HL-60 (cell line): ENCODE measurements at regions not wholly inside any gene's neighbourhood (a gene's known extent, or its start where the extent isn't known, plus 50 kb on each side); places are given as distances from the start of the nearest gene placed in this dataset.

Source experiments
- GABPA ChIP-seq: IDR thresholded peaks from 2 replicates; pipeline ENCODE4 v1.6.1; 2012; ENCODE audit warnings: low read depth
- POLR2AphosphoS5 ChIP-seq: IDR thresholded peaks from 2 replicates; pipeline ENCODE4 v1.6.1; 2012; ENCODE audit warnings: low read depth
- TF ChIP-seq, protein P1 (sequence below): IDR thresholded peaks from one replicate; pipeline ENCODE4 v1.5.1; 2011; ENCODE audit warnings: low read length, control low read depth, inconsistent platforms; ENCODE audit not compliant: insufficient read depth
- TF ChIP-seq, protein P2 (sequence below): IDR thresholded peaks from 2 replicates; pipeline ENCODE4 v1.6.1; 2012; ENCODE audit warnings: low read depth; ENCODE audit not compliant: insufficient replicate concordance

DNA sequence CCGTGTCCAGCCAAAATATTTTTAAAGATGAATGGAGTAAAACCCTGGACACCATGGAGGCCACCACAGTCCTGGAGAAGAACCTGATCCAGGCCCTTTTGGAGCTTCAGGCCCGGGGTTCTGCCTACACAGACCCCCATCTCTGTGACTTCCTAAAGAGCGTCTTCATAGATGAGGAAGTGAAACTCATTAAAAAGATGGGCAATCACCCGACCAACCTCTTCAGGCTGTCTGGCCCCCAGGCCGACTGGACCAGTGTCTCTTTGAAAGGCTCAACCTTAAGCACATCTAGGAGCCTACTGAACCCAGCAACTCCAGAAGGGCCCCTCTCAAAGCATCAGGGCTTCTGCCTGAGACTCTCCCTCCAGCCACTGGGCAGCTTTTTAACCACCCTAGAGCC is 107.9 kb upstream of the FAM174B start:
- TF ChIP-seq, protein P1, sequence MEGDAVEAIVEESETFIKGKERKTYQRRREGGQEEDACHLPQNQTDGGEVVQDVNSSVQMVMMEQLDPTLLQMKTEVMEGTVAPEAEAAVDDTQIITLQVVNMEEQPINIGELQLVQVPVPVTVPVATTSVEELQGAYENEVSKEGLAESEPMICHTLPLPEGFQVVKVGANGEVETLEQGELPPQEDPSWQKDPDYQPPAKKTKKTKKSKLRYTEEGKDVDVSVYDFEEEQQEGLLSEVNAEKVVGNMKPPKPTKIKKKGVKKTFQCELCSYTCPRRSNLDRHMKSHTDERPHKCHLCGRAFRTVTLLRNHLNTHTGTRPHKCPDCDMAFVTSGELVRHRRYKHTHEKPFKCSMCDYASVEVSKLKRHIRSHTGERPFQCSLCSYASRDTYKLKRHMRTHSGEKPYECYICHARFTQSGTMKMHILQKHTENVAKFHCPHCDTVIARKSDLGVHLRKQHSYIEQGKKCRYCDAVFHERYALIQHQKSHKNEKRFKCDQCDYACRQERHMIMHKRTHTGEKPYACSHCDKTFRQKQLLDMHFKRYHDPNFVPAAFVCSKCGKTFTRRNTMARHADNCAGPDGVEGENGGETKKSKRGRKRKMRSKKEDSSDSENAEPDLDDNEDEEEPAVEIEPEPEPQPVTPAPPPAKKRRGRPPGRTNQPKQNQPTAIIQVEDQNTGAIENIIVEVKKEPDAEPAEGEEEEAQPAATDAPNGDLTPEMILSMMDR: no peak
- TF ChIP-seq POLR2AphosphoS5: no peak
- TF ChIP-seq GABPA: no peak
- TF ChIP-seq, protein P2, sequence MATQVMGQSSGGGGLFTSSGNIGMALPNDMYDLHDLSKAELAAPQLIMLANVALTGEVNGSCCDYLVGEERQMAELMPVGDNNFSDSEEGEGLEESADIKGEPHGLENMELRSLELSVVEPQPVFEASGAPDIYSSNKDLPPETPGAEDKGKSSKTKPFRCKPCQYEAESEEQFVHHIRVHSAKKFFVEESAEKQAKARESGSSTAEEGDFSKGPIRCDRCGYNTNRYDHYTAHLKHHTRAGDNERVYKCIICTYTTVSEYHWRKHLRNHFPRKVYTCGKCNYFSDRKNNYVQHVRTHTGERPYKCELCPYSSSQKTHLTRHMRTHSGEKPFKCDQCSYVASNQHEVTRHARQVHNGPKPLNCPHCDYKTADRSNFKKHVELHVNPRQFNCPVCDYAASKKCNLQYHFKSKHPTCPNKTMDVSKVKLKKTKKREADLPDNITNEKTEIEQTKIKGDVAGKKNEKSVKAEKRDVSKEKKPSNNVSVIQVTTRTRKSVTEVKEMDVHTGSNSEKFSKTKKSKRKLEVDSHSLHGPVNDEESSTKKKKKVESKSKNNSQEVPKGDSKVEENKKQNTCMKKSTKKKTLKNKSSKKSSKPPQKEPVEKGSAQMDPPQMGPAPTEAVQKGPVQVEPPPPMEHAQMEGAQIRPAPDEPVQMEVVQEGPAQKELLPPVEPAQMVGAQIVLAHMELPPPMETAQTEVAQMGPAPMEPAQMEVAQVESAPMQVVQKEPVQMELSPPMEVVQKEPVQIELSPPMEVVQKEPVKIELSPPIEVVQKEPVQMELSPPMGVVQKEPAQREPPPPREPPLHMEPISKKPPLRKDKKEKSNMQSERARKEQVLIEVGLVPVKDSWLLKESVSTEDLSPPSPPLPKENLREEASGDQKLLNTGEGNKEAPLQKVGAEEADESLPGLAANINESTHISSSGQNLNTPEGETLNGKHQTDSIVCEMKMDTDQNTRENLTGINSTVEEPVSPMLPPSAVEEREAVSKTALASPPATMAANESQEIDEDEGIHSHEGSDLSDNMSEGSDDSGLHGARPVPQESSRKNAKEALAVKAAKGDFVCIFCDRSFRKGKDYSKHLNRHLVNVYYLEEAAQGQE: no peak
